ENCODE measurements at regions not wholly inside any gene's neighbourhood (a gene's known extent, or its start where the extent isn't known, plus 50 kb on each side); places are given as distances from the start of the nearest gene placed in this dataset.

DNA sequence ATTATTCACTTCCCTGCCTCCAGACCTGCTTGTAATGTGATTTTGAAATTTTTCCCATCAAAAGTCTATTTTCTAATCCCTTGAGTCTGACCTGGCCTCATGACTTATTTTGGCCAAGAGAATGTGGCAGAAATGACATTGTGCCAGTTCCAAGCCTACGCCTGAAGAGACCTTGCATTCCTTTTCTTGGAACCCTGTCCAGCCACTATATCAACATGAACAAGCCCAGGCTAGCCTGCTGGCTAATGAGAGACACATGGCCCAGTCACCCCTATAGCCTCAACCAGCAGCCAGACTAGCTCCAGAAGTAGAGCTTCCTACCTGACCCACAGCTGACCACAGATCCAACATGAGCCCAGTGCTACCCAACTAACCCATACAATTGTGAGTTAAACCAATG is 121.1 kb upstream of the ACP3 start:
- TF ChIP-seq, protein P1, sequence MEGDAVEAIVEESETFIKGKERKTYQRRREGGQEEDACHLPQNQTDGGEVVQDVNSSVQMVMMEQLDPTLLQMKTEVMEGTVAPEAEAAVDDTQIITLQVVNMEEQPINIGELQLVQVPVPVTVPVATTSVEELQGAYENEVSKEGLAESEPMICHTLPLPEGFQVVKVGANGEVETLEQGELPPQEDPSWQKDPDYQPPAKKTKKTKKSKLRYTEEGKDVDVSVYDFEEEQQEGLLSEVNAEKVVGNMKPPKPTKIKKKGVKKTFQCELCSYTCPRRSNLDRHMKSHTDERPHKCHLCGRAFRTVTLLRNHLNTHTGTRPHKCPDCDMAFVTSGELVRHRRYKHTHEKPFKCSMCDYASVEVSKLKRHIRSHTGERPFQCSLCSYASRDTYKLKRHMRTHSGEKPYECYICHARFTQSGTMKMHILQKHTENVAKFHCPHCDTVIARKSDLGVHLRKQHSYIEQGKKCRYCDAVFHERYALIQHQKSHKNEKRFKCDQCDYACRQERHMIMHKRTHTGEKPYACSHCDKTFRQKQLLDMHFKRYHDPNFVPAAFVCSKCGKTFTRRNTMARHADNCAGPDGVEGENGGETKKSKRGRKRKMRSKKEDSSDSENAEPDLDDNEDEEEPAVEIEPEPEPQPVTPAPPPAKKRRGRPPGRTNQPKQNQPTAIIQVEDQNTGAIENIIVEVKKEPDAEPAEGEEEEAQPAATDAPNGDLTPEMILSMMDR (optimal IDR thresholded peaks at IDR 0.05 in 1 of 3, IDR thresholded peaks at IDR 0.05 in 1 of 3, conservative IDR thresholded peaks at IDR 0.05 in 1 of 3; ENCODE audit: extremely low read depth in 1 of 3, insufficient read depth in 2 of 3, low read length in 3 of 3) = no peak
- TF ChIP-seq EZH2 (IDR thresholded peaks at IDR 0.05; ENCODE audit: low read length) = no peak

All from keratinocyte (primary cell).